ENCODE measurements at regions not wholly inside any gene's neighbourhood (a gene's known extent, or its start where the extent isn't known, plus 50 kb on each side); places are given as distances from the start of the nearest gene placed in this dataset.

GRCh38 chr5:124796495-124796894 is 50.1 kb upstream of the ZNF608 start:
- DNase-seq (ENCODE audit: low read depth, low spot score) = no peak
- in situ Hi-C loops (cut with HindIII; ENCODE audit: low pct_unique_long_range_greater_than_20kb, low sequenced_read_pairs) = no loop called here

- in situ Hi-C loops (cut with HindIII; ENCODE audit: low pct_unique_long_range_greater_than_20kb, low sequenced_read_pairs) = no loop called here
- no peak for DNase-seq (ENCODE audit: low read depth, low spot score)
Observed at GRCh38 chr5:124797665-124798087, 51.2 kb upstream of the ZNF608 start.

- in situ Hi-C loops (cut with HindIII; ENCODE audit: low pct_unique_long_range_greater_than_20kb, low sequenced_read_pairs) = no loop called here
- no peak for DNase-seq (ENCODE audit: low read depth, low spot score)
Observed at GRCh38 chr5:124798890-124799289, 52.5 kb upstream of the ZNF608 start.

- no peak for DNase-seq (ENCODE audit: low read depth, low spot score)
- in situ Hi-C loops (cut with HindIII; ENCODE audit: low pct_unique_long_range_greater_than_20kb, low sequenced_read_pairs) = no loop called here
Observed at GRCh38 chr5:124801551-124801950, 55.1 kb upstream of the ZNF608 start.

- in situ Hi-C loops (cut with HindIII; ENCODE audit: low pct_unique_long_range_greater_than_20kb, low sequenced_read_pairs) = no loop called here
- DNase-seq (ENCODE audit: low read depth, low spot score) = no peak
Observed at GRCh38 chr5:124803617-124804323, 57.3 kb upstream of the ZNF608 start.

GRCh38 chr5:124806026-124806372 is 59.6 kb upstream of the ZNF608 start:
- in situ Hi-C loops (cut with HindIII; ENCODE audit: low pct_unique_long_range_greater_than_20kb, low sequenced_read_pairs) = no loop called here

GRCh38 chr5:124806373-124807077 is 60.1 kb upstream of the ZNF608 start:
- in situ Hi-C loops (cut with HindIII; ENCODE audit: low pct_unique_long_range_greater_than_20kb, low sequenced_read_pairs) = no loop called here
- peak; percentile 94 for DNase-seq (ENCODE audit: low read depth, low spot score)

More at GRCh38 chr5:124806026-124806372, 59.6 kb upstream of the ZNF608 start:
- DNase-seq (ENCODE audit: low read depth, low spot score) = no peak

- in situ Hi-C loops (cut with HindIII; ENCODE audit: low pct_unique_long_range_greater_than_20kb, low sequenced_read_pairs) = no loop called here
- no peak for DNase-seq (ENCODE audit: low read depth, low spot score)
Observed at GRCh38 chr5:124808842-124809268, 62.4 kb upstream of the ZNF608 start.

- in situ Hi-C loops (cut with HindIII; ENCODE audit: low pct_unique_long_range_greater_than_20kb, low sequenced_read_pairs) = no loop called here
- peak; percentile 38 for DNase-seq (ENCODE audit: low read depth, low spot score)
Observed at GRCh38 chr5:124810396-124811006, 64.1 kb upstream of the ZNF608 start.

GRCh38 chr5:124812771-124813358 is 66.4 kb upstream of the ZNF608 start:
- in situ Hi-C loops (cut with HindIII; ENCODE audit: low pct_unique_long_range_greater_than_20kb, low sequenced_read_pairs) = no loop called here
- DNase-seq (ENCODE audit: low read depth, low spot score) = no peak

- in situ Hi-C loops (cut with HindIII; ENCODE audit: low pct_unique_long_range_greater_than_20kb, low sequenced_read_pairs) = no loop called here
- DNase-seq (ENCODE audit: low read depth, low spot score) = no peak
Observed at GRCh38 chr5:124816381-124816780, 69.9 kb upstream of the ZNF608 start.

GRCh38 chr5:124819201-124819600 is 72.8 kb upstream of the ZNF608 start:
- DNase-seq (ENCODE audit: low read depth, low spot score) = no peak
- in situ Hi-C loops (cut with HindIII; ENCODE audit: low pct_unique_long_range_greater_than_20kb, low sequenced_read_pairs) = no loop called here

- in situ Hi-C loops (cut with HindIII; ENCODE audit: low pct_unique_long_range_greater_than_20kb, low sequenced_read_pairs) = no loop called here
- DNase-seq (ENCODE audit: low read depth, low spot score) = no peak
Observed at GRCh38 chr5:124822647-124823046, 76.2 kb upstream of the ZNF608 start.

GRCh38 chr5:124823380-124823779 is 76.9 kb upstream of the ZNF608 start:
- DNase-seq (ENCODE audit: low read depth, low spot score) = no peak
- in situ Hi-C loops (cut with HindIII; ENCODE audit: low pct_unique_long_range_greater_than_20kb, low sequenced_read_pairs) = no loop called here

- in situ Hi-C loops (cut with HindIII; ENCODE audit: low pct_unique_long_range_greater_than_20kb, low sequenced_read_pairs) = no loop called here
- DNase-seq (ENCODE audit: low read depth, low spot score) = peak; percentile 94
Observed at GRCh38 chr5:124824637-124825158, 78.3 kb upstream of the ZNF608 start.

GRCh38 chr5:124825250-124825982 is 79.0 kb upstream of the ZNF608 start:
- DNase-seq (ENCODE audit: low read depth, low spot score) = no peak
- in situ Hi-C loops (cut with HindIII; ENCODE audit: low pct_unique_long_range_greater_than_20kb, low sequenced_read_pairs) = no loop called here

- no peak for DNase-seq (ENCODE audit: low read depth, low spot score)
- in situ Hi-C loops (cut with HindIII; ENCODE audit: low pct_unique_long_range_greater_than_20kb, low sequenced_read_pairs) = no loop called here
Observed at GRCh38 chr5:124825983-124826337, 79.5 kb upstream of the ZNF608 start.

- in situ Hi-C loops (cut with HindIII; ENCODE audit: low pct_unique_long_range_greater_than_20kb, low sequenced_read_pairs) = no loop called here
- no peak for DNase-seq (ENCODE audit: low read depth, low spot score)
Observed at GRCh38 chr5:124828731-124829234, 82.3 kb upstream of the ZNF608 start.
